ENCODE measurements at regions not wholly inside any gene's neighbourhood (a gene's known extent, or its start where the extent isn't known, plus 50 kb on each side); places are given as distances from the start of the nearest gene placed in this dataset.

DNA sequence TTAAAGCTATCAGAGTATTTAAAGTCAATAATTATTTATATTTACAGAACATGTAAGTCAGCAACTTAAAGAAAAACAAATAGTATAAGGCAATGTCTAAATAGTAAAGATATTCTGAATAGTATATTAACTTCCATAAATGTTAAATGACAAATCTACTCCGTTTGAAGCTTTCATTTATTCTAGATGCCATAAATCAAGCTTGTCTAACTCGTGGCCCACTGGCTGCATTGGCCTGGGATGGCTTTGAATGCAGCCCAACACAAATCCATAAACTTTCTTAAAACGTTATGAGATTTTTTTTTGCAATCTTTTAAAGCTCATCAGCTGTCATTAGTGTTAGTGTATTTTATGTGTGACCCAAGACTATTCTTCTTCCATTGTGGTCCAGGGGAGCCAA, 1117.1 kb upstream of the PCDH9 start:
- TF ChIP-seq POLR2A (IDR thresholded peaks at IDR 0.05) (no peak), CTCF (IDR thresholded peaks at IDR 0.05) (no peak), POLR2AphosphoS5 (IDR thresholded peaks at IDR 0.05) (no peak), EP300 (IDR thresholded peaks at IDR 0.05) (no peak)

Data from upper lobe of left lung (tissue), 4 donors.